Neuronal stem cell (in vitro differentiated cells): ENCODE measurements at regions not wholly inside any gene's neighbourhood (a gene's known extent, or its start where the extent isn't known, plus 50 kb on each side); places are given as distances from the start of the nearest gene placed in this dataset.

Source experiments
- DNase-seq: peaks from one replicate; pipeline ENCODE4 v3.0.0-alpha.2; 2013; ENCODE audit warnings: low spot score
- H2AFZ ChIP-seq: one replicate; pipeline ENCODE4 v1.6.1; 2013; ENCODE audit warnings: mild to moderate bottlenecking, low read length, inconsistent platforms
- H2AK5ac ChIP-seq: 2 replicates; pipeline ENCODE4 v1.6.1; 2013; ENCODE audit warnings: low read depth, mild to moderate bottlenecking, inconsistent platforms, low read length, moderate library complexity, mixed read lengths
- H2BK120ac ChIP-seq: 2 replicates; pipeline ENCODE4 v1.6.1; 2013; ENCODE audit warnings: low read depth, mild to moderate bottlenecking, inconsistent platforms, low read length, moderate library complexity, mixed read lengths
- H2BK12ac ChIP-seq: one replicate; pipeline ENCODE4 v1.6.1; 2013; ENCODE audit warnings: low read length, inconsistent platforms
- H2BK15ac ChIP-seq: 2 replicates; pipeline ENCODE4 v1.6.1; 2013; ENCODE audit warnings: mild to moderate bottlenecking, low read length, inconsistent platforms, mixed read lengths
- H2BK5ac ChIP-seq: one replicate; pipeline ENCODE4 v1.6.1; 2013; ENCODE audit warnings: inconsistent platforms, mild to moderate bottlenecking, low read length, moderate library complexity
- H3K14ac ChIP-seq: one replicate; pipeline ENCODE4 v1.6.1; 2013; ENCODE audit warnings: low read length, inconsistent platforms
- H3K18ac ChIP-seq: 2 replicates; pipeline ENCODE4 v1.6.1; 2013; ENCODE audit warnings: low read length, inconsistent platforms
- H3K23ac ChIP-seq: 2 replicates; pipeline ENCODE4 v1.6.1; 2013; ENCODE audit warnings: low read depth, mild to moderate bottlenecking, mixed read lengths, low read length, inconsistent platforms; ENCODE audit not compliant: poor library complexity
- H3K27ac ChIP-seq: replicated peaks from 3 replicates; pipeline ENCODE4 v1.5.1; 2013; ENCODE audit warnings: low read length, inconsistent platforms
- H3K27me3 ChIP-seq, 3 experiments: 2 replicates each; pipeline ENCODE4 v1.6.1; 2013; ENCODE audit warnings: low read length in 3 of 3, mild to moderate bottlenecking in 2 of 3, inconsistent platforms in 1 of 3, low read depth in 1 of 3, mixed read lengths in 1 of 3, moderate library complexity in 1 of 3; ENCODE audit not compliant: control insufficient read depth in 3 of 3, insufficient read depth in 3 of 3
- H3K36me3 ChIP-seq, 2 donors: replicated peaks in 1 of 2; 2 replicates each; pipeline ENCODE4 v1.6.1; 2013; ENCODE audit warnings: low read length in 2 of 2; ENCODE audit not compliant: control insufficient read depth in 2 of 2, insufficient read depth in 2 of 2
- H3K4ac ChIP-seq: 2 replicates; pipeline ENCODE4 v1.6.1; 2013; ENCODE audit warnings: inconsistent platforms, mild to moderate bottlenecking, low read length, moderate library complexity
- H3K4me1 ChIP-seq, 2 donors: 1 replicate in 1 of 2; 2 replicates in 1 of 2; pipeline ENCODE4 v1.6.1; 2013; ENCODE audit warnings: low read length in 2 of 2, low read depth in 1 of 2; ENCODE audit not compliant: control insufficient read depth in 2 of 2, insufficient read depth in 1 of 2
- H3K4me2 ChIP-seq: one replicate; pipeline ENCODE4 v1.6.1; 2013; ENCODE audit warnings: mild to moderate bottlenecking, low read length, inconsistent platforms; ENCODE audit not compliant: insufficient read depth, poor library complexity, severe bottlenecking
- H3K4me3 ChIP-seq, 2 donors: 2 replicates each; pipeline ENCODE4 v1.5.1; 2013; ENCODE audit warnings: low read length in 2 of 2, mild to moderate bottlenecking in 2 of 2, inconsistent platforms in 1 of 2, moderate library complexity in 1 of 2
- H3K79me1 ChIP-seq: one replicate; pipeline ENCODE4 v1.6.1; 2013; ENCODE audit warnings: low read depth, mild to moderate bottlenecking, inconsistent platforms, low read length, moderate library complexity
- H3K9ac ChIP-seq: one replicate; pipeline ENCODE4 v1.6.1; 2013; ENCODE audit warnings: mild to moderate bottlenecking, low read depth, low read length, inconsistent platforms; ENCODE audit not compliant: poor library complexity
- H3K9me3 ChIP-seq, 2 donors: replicated peaks in 1 of 2; 2 replicates each; pipeline versions ENCODE3 to v1.6.1; 2013; ENCODE audit warnings: low read length in 2 of 2, mild to moderate bottlenecking in 2 of 2, inconsistent platforms in 1 of 2, low read depth in 1 of 2, mixed read lengths in 1 of 2, moderate library complexity in 1 of 2; ENCODE audit not compliant: control insufficient read depth in 2 of 2, insufficient read depth in 1 of 2
- H4K8ac ChIP-seq: one replicate; pipeline ENCODE4 v1.6.1; 2013; ENCODE audit warnings: low read depth, mild to moderate bottlenecking, inconsistent platforms, low read length, moderate library complexity
- H4K91ac ChIP-seq: one replicate; pipeline ENCODE4 v1.6.1; 2013; ENCODE audit warnings: low read length, low read depth, mild to moderate bottlenecking, inconsistent platforms; ENCODE audit not compliant: poor library complexity
- WGBS, 2 donors: extraction: QIAGEN DNeasy Blood & Tissue Kit; methylation state at CpG; one replicate each; pipeline ENCODE4 v1.1.7; 2013; ENCODE audit warnings: missing lambda C conversion rate in 2 of 2, mixed read lengths in 1 of 2; ENCODE audit not compliant: insufficient read length in 2 of 2, insufficient replicate concordance in 1 of 2; ENCODE audit errors: extremely low coverage in 2 of 2; 5-methylcytosine and 5-hydroxymethylcytosine counted together

GRCh38 chr4:132956962-132957361 is 192.1 kb upstream of the PCDH10 start:
- Histone ChIP-seq H4K8ac (no peak overlapping the region), H4K91ac (no peak overlapping the region), H2BK15ac (no peak overlapping the region), H3K4ac (no peak overlapping the region), H2BK120ac (no peak overlapping the region), H3K36me3 (no peaks in the 10 kb centered on the region), H3K4me2 (no peak overlapping the region), H2BK12ac (no peak overlapping the region), H2AK5ac (no peak overlapping the region), H3K18ac (no peak overlapping the region), H3K27ac (no peak overlapping the region), H2AFZ (no peak overlapping the region), H3K9ac (no peak overlapping the region), H3K27me3 (no peaks in the 10 kb centered on the region), H3K23ac (no peak overlapping the region), H3K4me1 (no peaks in the 10 kb centered on the region), H3K4me3 (no peak overlapping the region), H2BK5ac (no peak overlapping the region), H3K14ac (no peak overlapping the region), H3K79me1 (no peaks in the 10 kb centered on the region), H3K9me3 (peaks cover 6 to 8% of the 10 kb centered on the region in 2 donors)
- no CpG with 5 or more reads among the region's 2 CpGs for WGBS, 2 donors
- no peak for DNase-seq

GRCh38 chr4:132958457-132959263 is 190.4 kb upstream of the PCDH10 start:
- no peak for DNase-seq
- WGBS, 2 donors: no CpG with 5 or more reads among the region's 8 CpGs
- no peak overlapping the region for H3K23ac ChIP-seq
- H2BK12ac ChIP-seq: peak overlapping the region; percentile 10
- H3K18ac ChIP-seq: peak overlapping the region; percentile 15
- peak overlapping the region; percentile 65 for H4K8ac ChIP-seq
- no peaks in the 10 kb centered on the region for H3K79me1 ChIP-seq
- no peak overlapping the region for H2AFZ ChIP-seq
- H3K27me3 ChIP-seq: no peaks in the 10 kb centered on the region
- H2BK120ac ChIP-seq: no peak overlapping the region
- H2BK15ac ChIP-seq: no peak overlapping the region
- H3K14ac ChIP-seq: peak overlapping the region; percentile 40
- H3K27ac ChIP-seq: no peak overlapping the region
- H2AK5ac ChIP-seq: no peak overlapping the region
- peak overlapping the region in 1 of 2 donors; percentile 30 for H3K4me3 ChIP-seq
- H3K36me3 ChIP-seq: no peaks in the 10 kb centered on the region
- no peak overlapping the region for H3K4me2 ChIP-seq
- peaks cover 6 to 8% of the 10 kb centered on the region in 2 donors for H3K9me3 ChIP-seq
- H2BK5ac ChIP-seq: no peak overlapping the region
- H3K4me1 ChIP-seq: no peaks in the 10 kb centered on the region
- H4K91ac ChIP-seq: no peak overlapping the region
- peak overlapping the region; percentile 60 for H3K9ac ChIP-seq
- no peak overlapping the region for H3K4ac ChIP-seq

- Histone ChIP-seq H2BK12ac (no peak overlapping the region), H3K23ac (no peak overlapping the region), H3K4ac (no peak overlapping the region), H3K4me3 (no peak overlapping the region), H3K18ac (no peak overlapping the region), H2AK5ac (no peak overlapping the region), H3K9me3 (no peaks in the 10 kb centered on the region), H2BK5ac (no peak overlapping the region), H3K27ac (no peak overlapping the region), H4K8ac (no peak overlapping the region), H3K79me1 (no peaks in the 10 kb centered on the region), H3K36me3 (no peaks in the 10 kb centered on the region), H2AFZ (no peak overlapping the region), H4K91ac (no peak overlapping the region), H2BK120ac (no peak overlapping the region), H2BK15ac (no peak overlapping the region), H3K9ac (no peak overlapping the region), H3K4me1 (peaks cover 0 to 8% of the 10 kb centered on the region in 2 donors), H3K14ac (no peak overlapping the region), H3K27me3 (no peaks in the 10 kb centered on the region), H3K4me2 (no peak overlapping the region)
- no peak for DNase-seq
- no CpG with 5 or more reads among the region's 1 CpG for WGBS, 2 donors
Observed at GRCh38 chr4:132981611-132982010, 167.5 kb upstream of the PCDH10 start.

GRCh38 chr4:132982151-132982550 is 166.9 kb upstream of the PCDH10 start:
- Histone ChIP-seq H2BK120ac (no peak overlapping the region), H3K18ac (no peak overlapping the region)
- no peak for DNase-seq

More at GRCh38 chr4:132982151-132982550, 166.9 kb upstream of the PCDH10 start:
- Histone ChIP-seq H3K27ac (no peak overlapping the region), H3K4me1 (peaks cover 0 to 8% of the 10 kb centered on the region in 2 donors), H2AK5ac (no peak overlapping the region), H3K79me1 (no peaks in the 10 kb centered on the region), H2BK12ac (no peak overlapping the region), H3K36me3 (no peaks in the 10 kb centered on the region), H3K4me2 (no peak overlapping the region), H2BK15ac (no peak overlapping the region), H3K9me3 (no peaks in the 10 kb centered on the region), H3K9ac (no peak overlapping the region), H3K23ac (no peak overlapping the region), H3K27me3 (no peaks in the 10 kb centered on the region), H4K8ac (no peak overlapping the region), H3K4ac (no peak overlapping the region), H4K91ac (no peak overlapping the region), H2AFZ (no peak overlapping the region), H3K4me3 (no peak overlapping the region), H2BK5ac (no peak overlapping the region), H3K14ac (no peak overlapping the region)
